HT1080 (cell line): ENCODE measurements at regions not wholly inside any gene's neighbourhood (a gene's known extent, or its start where the extent isn't known, plus 50 kb on each side); places are given as distances from the start of the nearest gene placed in this dataset.
"Not testable (repeated sequence)": the region's sequence is repeated elsewhere in the genome, so short reads cannot be mapped to it uniquely, and the experiment has no call there.

Source experiments
- DNase-seq: peaks from one replicate; pipeline ENCODE4 v3.0.0-alpha.2; 2015; ENCODE audit warnings: low read depth

- DNase-seq = no peak
These were observed 156.1 kb upstream of the SEMA6A start for GRCh38 chr5:116730706-116731105.

DNA sequence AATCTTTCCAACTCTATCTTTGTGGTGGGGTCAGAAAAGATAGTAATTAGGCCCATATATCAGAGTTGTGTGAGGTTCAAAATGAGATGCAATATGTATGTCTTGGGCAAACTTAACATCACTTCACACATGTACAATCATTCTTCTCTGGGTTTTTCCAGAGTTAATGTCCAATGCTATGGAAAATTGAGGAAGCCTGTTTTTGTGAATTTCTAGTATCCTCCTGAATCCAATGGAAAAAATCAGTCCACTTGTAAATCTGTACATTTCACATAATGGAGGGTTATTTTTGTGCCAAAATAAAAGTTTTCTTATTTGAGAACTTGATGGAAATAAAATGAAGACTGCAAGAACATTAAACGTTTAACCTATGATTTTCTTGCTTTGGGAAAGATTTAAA lies 155.6 kb upstream of the SEMA6A start:
- no peak for DNase-seq

DNA sequence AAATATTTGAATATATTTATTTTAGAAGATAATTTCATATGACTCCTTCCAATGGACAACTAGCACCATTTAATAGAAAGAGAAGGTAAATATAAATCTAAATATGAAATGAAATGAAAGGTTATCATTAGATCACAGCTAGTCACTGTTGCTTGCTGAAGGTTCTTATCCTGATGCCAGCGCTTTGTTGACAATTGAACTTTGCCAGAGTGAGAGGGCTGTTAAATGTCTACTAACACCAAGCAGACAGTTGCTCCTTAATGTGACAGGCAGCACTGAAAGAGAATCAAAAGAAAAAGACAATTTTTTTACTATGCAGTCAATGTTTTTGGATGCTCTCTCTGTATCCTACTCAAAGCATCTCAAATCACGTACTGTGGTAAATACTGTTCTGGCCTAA lies 152.6 kb upstream of the SEMA6A start:
- no peak for DNase-seq

DNA sequence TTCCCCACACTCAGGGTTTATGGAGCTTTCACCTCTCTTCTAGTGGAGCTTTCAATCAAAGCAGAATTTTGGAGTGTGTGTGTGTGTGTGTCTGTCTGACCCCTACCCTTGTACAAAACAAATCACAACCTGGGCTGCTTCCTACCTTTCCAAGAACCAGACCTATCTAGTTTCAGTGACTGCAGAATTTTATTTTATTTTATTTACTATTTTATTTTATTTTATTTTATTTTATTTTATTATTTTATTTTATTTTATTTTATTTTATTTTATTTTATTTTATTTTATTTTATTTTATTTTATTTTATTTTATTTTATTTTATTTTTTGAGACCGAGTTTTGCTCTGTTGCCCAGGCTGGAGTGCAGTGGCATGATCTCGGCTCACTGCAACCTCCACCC lies 151.6 kb upstream of the SEMA6A start:
- DNase-seq = not testable (repeated sequence)

- no peak for DNase-seq
These were observed 150.3 kb upstream of the SEMA6A start for GRCh38 chr5:116724971-116725370.

- DNase-seq = no peak
These were observed 148.0 kb upstream of the SEMA6A start for GRCh38 chr5:116722651-116723050.

DNA sequence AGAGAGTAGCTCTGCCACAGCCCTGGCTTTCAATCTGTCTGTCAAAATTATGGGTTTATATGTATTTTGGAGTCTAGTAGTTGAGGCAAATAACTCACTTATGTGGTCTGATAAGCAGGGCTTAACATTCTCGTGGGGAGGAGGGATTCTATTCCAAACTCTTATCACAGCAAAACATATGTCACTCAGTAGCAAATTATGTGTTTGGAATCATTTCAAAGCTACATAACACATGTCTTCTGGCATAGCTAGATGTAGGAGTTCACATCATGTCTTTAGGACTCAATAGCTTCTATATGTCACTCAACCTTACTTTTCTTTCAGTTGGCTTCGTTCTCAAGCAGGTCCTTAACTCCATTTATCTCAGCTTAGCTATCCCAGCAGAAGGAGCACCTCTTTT lies 144.5 kb upstream of the SEMA6A start:
- DNase-seq = no peak

- no peak for DNase-seq
These were observed 143.7 kb upstream of the SEMA6A start for GRCh38 chr5:116718317-116718716.

- no peak for DNase-seq
These were observed 134.5 kb upstream of the SEMA6A start for GRCh38 chr5:116709082-116709481.

GRCh38 chr5:116705121-116705519 lies 130.5 kb upstream of the SEMA6A start:
- DNase-seq = not testable (repeated sequence)

DNA sequence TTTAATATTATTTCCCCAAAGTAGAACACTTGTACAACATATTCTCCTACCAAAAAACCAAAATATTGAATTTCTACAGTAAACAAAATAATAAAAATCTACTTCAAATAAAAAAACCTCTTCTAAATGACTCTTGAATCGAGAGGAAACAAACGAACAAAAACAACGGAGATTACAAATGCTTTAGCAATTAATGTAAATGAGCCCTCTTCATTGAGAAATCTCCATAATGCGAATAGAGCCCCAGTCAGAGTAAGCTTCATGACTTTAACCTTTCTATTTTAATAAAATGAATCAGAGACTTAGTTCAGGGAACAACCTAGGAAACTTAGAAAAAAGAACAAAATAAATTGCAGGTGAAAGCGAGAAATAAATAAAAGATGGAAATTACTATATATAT lies 129.3 kb upstream of the SEMA6A start:
- no peak for DNase-seq

DNA sequence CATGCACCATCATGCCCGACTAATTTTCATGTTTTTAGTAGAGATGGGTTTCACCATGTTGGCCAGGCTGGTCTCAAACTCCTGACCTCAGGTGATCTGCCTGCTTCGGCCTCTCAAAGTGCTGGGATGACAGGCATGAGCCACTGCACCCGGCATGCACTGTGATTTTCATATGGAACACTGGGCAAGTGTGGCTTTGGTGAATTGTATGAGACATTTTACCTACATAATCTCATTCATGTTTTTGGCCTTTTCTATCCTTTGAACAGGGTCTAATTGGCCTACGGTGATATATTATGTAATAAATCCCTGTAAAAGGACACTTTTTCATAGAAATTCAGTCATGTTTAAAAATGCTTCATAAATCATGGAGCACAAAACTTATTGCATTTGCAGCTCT lies 128.7 kb upstream of the SEMA6A start:
- DNase-seq = no peak

DNA sequence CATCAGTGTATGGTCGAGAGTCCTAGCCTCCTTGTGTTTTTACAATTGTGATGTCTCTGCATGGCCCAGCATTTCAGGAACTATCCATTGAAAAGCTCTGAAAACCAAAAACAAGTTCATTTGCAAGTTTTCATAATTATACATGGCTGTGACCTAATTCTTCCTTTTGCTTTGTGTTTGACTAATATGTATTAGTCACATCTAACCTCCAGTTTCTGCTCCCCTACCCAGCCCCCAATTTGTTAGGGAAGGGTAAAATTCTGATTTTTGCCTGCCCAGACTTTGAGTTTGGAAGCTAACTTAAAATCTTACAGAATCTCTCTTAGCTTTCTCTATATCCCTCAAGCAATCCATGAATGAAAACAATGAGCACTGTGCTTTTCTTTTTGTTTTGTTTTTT lies 128.2 kb upstream of the SEMA6A start:
- no peak for DNase-seq

GRCh38 chr5:116699332-116699731 lies 124.7 kb upstream of the SEMA6A start:
- no peak for DNase-seq

DNA sequence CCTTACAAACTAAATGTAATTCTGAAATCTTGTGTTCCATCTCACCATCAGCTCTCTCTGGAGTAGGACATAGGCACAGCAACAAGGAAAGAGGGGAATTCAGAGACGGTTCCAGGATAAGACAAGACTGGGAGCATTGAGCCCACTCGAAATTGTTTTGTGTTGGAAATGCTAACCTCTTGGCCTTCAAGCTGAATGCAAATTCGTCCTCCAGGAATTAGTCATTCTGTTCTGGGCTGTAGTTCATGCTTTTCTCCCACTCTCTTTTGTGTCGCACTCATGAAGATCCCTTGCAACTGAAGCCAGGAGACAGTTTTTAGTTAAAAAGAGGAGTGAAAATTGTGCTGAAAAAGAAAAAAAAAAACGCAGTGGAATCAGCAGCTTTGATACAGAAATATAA lies 121.7 kb upstream of the SEMA6A start:
- DNase-seq = no peak

DNA sequence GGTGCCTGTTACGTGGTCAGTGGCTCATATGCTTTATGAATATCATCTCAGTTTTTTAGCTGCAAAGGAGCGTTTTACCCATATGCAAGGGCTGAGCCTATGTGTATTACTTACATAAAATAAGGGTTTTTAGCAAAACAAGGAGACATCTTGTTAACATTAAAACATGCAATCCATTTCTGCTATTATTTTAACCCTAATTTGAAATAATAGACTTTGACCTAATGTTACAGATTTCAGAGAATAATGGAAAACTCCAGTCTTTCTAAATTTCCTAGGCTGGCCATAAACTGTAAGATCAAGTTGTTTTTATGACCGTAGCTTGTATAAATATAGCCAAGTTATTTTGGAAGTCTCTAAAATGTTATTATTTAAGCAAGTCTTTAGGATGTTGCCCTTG lies 121.1 kb upstream of the SEMA6A start:
- DNase-seq = no peak

DNA sequence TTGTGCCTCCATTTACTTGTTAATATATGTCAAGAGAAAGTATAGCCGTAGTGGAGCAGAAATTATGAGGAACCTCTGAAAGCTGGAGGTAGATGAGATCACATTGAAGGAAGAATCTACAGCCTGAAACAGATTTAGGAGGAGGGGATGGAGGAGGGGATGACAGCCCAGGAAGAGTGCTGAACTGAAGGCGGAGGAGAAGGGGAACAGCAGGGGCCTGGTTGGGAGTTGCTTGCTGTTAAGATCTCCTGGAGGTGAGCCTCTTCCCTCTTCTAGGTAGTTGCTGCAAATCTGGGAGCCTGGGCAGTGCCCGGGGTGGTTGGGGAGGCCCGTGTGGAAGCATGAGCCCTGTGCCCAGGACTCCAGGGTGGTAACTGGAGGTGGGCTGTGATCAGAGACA lies 111.8 kb upstream of the SEMA6A start:
- DNase-seq = no peak

- DNase-seq = no peak
These were observed 111.3 kb upstream of the SEMA6A start for GRCh38 chr5:116685931-116686330.

DNA sequence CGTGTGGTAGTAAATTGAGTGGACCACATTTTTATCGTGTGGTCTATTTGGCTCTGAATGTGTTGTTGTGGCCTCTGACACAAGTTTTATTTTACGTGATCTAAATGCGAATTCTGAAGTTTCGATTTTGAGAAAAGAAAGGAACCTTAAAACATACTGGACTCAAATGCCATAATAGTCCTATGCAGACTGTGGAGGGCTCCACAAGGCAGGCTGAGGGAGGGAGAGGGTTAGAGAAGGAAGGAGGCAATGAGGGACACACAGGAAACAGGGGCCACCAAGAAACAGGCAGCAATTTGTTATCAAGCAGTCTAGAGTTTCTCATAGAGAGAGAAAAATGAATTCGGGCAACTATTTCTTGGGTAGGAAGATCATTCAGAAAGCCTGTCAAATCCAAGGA lies 110.4 kb upstream of the SEMA6A start:
- DNase-seq = no peak

GRCh38 chr5:116681334-116682013 lies 106.9 kb upstream of the SEMA6A start:
- DNase-seq = no peak

GRCh38 chr5:116675626-116675910 lies 100.9 kb upstream of the SEMA6A start:
- DNase-seq = no peak

- DNase-seq = no peak
These were observed 100.4 kb upstream of the SEMA6A start for GRCh38 chr5:116674881-116675625.

DNA sequence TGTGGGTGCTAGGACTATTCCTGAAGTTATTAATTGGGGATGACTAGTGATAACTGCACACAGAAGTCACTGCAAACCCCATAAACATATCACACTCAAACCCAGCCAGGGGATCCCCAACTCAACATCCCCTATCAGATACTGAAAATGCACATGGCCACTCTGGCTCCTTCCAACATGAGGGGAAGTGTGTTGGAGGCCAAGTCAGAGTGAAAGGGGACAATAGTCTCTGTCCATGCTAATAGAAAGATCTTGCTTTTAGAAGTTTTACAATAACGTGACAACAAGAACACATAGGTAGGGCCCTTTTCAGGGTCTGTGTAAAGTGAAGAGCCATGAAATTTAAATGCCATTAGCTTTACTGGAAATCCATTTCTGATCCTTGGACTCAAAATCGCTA lies 98.8 kb upstream of the SEMA6A start:
- no peak for DNase-seq

- DNase-seq = no peak
These were observed 97.6 kb upstream of the SEMA6A start for GRCh38 chr5:116672203-116672602.
